ENCODE measurements at regions not wholly inside any gene's neighbourhood (a gene's known extent, or its start where the extent isn't known, plus 50 kb on each side); places are given as distances from the start of the nearest gene placed in this dataset.

- in situ Hi-C loops (cut with MboI; ENCODE audit: low sequenced_read_pairs in 4 of 4) (no loop called here), intact Hi-C loops (cut with DNase I; ENCODE audit: low total_unique reads) (no loop called here)
- TF ChIP-seq CTCF (IDR thresholded peaks at IDR 0.05 in 4 of 5, conservative IDR thresholded peaks at IDR 0.05 in 1 of 5) (no peak), POLR2A (IDR thresholded peaks at IDR 0.05) (no peak)
- Histone ChIP-seq H3K4me1 (peaks cover 0 to 1% of the 10 kb centered on the region in 2 donors), H3K4me3 (no peak overlapping the region), H3K27me3 (no peaks in the 10 kb centered on the region), H3K36me3 (no peaks in the 10 kb centered on the region), H3K9me3 (no peaks in the 10 kb centered on the region), H3K27ac (no peak overlapping the region)
- DNase-seq (no peak), ATAC-seq (no peak)
Observed at GRCh38 chr7:116384936-116385635, 114.5 kb upstream of the CAV2 start.

- in situ Hi-C loops (cut with MboI; ENCODE audit: low sequenced_read_pairs in 4 of 4), result no loop called here
- Histone ChIP-seq H3K9me3 (no peaks in the 10 kb centered on the region), H3K27me3 (no peaks in the 10 kb centered on the region), H3K36me3 (no peaks in the 10 kb centered on the region), H3K4me3 (no peak overlapping the region), H3K27ac (no peak overlapping the region), H3K4me1 (no peaks in the 10 kb centered on the region)
- DNase-seq (no peak), ATAC-seq (no peak)
- TF ChIP-seq POLR2A (IDR thresholded peaks at IDR 0.05) (no peak), CTCF (IDR thresholded peaks at IDR 0.05 in 4 of 5, conservative IDR thresholded peaks at IDR 0.05 in 1 of 5) (no peak)
- intact Hi-C loops (cut with DNase I; ENCODE audit: low total_unique reads), result no loop called here
Observed at GRCh38 chr7:116386674-116387073, 112.9 kb upstream of the CAV2 start.

- no peaks in the 10 kb centered on the region for H3K36me3 ChIP-seq
- H3K4me3 ChIP-seq, result no peak overlapping the region
- intact Hi-C loops (cut with DNase I; ENCODE audit: low total_unique reads) (no loop called here), in situ Hi-C loops (cut with MboI; ENCODE audit: low sequenced_read_pairs in 4 of 4) (no loop called here)
- no peak for DNase-seq
- no peaks in the 10 kb centered on the region for H3K27me3 ChIP-seq
- no peaks in the 10 kb centered on the region for H3K9me3 ChIP-seq
- H3K27ac ChIP-seq, result no peak overlapping the region
- H3K4me1 ChIP-seq, result peaks cover 9 to 10% of the 10 kb centered on the region in 2 donors
- TF ChIP-seq POLR2A (IDR thresholded peaks at IDR 0.05) (no peak), CTCF (IDR thresholded peaks at IDR 0.05 in 4 of 5, conservative IDR thresholded peaks at IDR 0.05 in 1 of 5) (no peak)
- no peak for ATAC-seq
Observed at GRCh38 chr7:116390363-116390762, 109.2 kb upstream of the CAV2 start.

- ATAC-seq (no peak), DNase-seq (no peak)
- in situ Hi-C loops (cut with MboI; ENCODE audit: low sequenced_read_pairs in 4 of 4) (no loop called here), intact Hi-C loops (cut with DNase I; ENCODE audit: low total_unique reads) (no loop called here)
- peak overlapping the region; percentile 7 to 57 (median 47) for H3K27ac ChIP-seq
- no peaks in the 10 kb centered on the region for H3K36me3 ChIP-seq
- H3K27me3 ChIP-seq, result no peaks in the 10 kb centered on the region
- TF ChIP-seq POLR2A (IDR thresholded peaks at IDR 0.05), result no peak
- H3K4me1 ChIP-seq, result peaks cover 9 to 10% of the 10 kb centered on the region in 2 donors
- H3K4me3 ChIP-seq, result no peak overlapping the region
- H3K9me3 ChIP-seq, result no peaks in the 10 kb centered on the region
Observed at GRCh38 chr7:116392806-116393205, 106.7 kb upstream of the CAV2 start.

GRCh38 chr7:116393654-116394053, 105.9 kb upstream of the CAV2 start:
- peak overlapping the region; percentile 43 to 66 (median 50) for H3K27ac ChIP-seq
- intact Hi-C loops (cut with DNase I; ENCODE audit: low total_unique reads), result no loop called here
- ATAC-seq, result peak; percentile 55 to 58
- H3K4me1 ChIP-seq, result peaks cover 9 to 10% of the 10 kb centered on the region in 2 donors
- H3K9me3 ChIP-seq, result no peaks in the 10 kb centered on the region
- no peaks in the 10 kb centered on the region for H3K27me3 ChIP-seq
- TF ChIP-seq POLR2A (IDR thresholded peaks at IDR 0.05), result no peak
- no peak for TF ChIP-seq CTCF (IDR thresholded peaks at IDR 0.05 in 4 of 5, conservative IDR thresholded peaks at IDR 0.05 in 1 of 5)
- peak in 1 of 2 donors; percentile 3 for DNase-seq
- in situ Hi-C loops (cut with MboI; ENCODE audit: low sequenced_read_pairs in 4 of 4), result no loop called here
- H3K4me3 ChIP-seq, result no peak overlapping the region
- H3K36me3 ChIP-seq, result no peaks in the 10 kb centered on the region

Measured in gastrocnemius medialis (tissue), 4 donors.